Right lung (tissue), 2 donors: ENCODE measurements at regions not wholly inside any gene's neighbourhood (a gene's known extent, or its start where the extent isn't known, plus 50 kb on each side); places are given as distances from the start of the nearest gene placed in this dataset.

Experiments used
- DNase-seq, 2 donors: peaks; one replicate each; pipeline ENCODE4 v3.0.0-alpha.2; 2013

- DNase-seq, result no peak
Observed at GRCh38 chr1:184919892-184920291, 54.4 kb downstream of the NIBAN1 start.

- no peak for DNase-seq
Observed at GRCh38 chr1:184915463-184916090, 58.7 kb downstream of the NIBAN1 start.

- no peak for DNase-seq
Observed at GRCh38 chr1:184914149-184914548, 60.2 kb downstream of the NIBAN1 start.

GRCh38 chr1:184912392-184912791 is 61.9 kb downstream of the NIBAN1 start:
- no peak for DNase-seq

- DNase-seq, result no peak
Observed at GRCh38 chr1:184911830-184912229, 62.5 kb downstream of the NIBAN1 start.

GRCh38 chr1:184911103-184911745 is 63.1 kb downstream of the NIBAN1 start:
- no peak for DNase-seq

- no peak for DNase-seq
Observed at GRCh38 chr1:184910691-184911091, 63.6 kb downstream of the NIBAN1 start.

- DNase-seq, result no peak
Observed at GRCh38 chr1:184910005-184910404, 64.3 kb downstream of the NIBAN1 start.

GRCh38 chr1:184909019-184909418 is 65.3 kb downstream of the NIBAN1 start:
- DNase-seq, result no peak

- DNase-seq, result no peak
Observed at GRCh38 chr1:184908506-184908905, 65.8 kb downstream of the NIBAN1 start.

- DNase-seq, result no peak
Observed at GRCh38 chr1:184907500-184907899, 66.8 kb downstream of the NIBAN1 start.

GRCh38 chr1:184906761-184907160 is 67.5 kb downstream of the NIBAN1 start:
- DNase-seq, result no peak

- DNase-seq, result peak; percentile 31 to 42
Observed at GRCh38 chr1:184905601-184906322, 68.5 kb downstream of the NIBAN1 start.

GRCh38 chr1:184903111-184903692 is 71.1 kb downstream of the NIBAN1 start:
- no peak for DNase-seq

GRCh38 chr1:184900507-184900906 is 73.8 kb downstream of the NIBAN1 start:
- no peak for DNase-seq

GRCh38 chr1:184896000-184896399 is 78.3 kb downstream of the NIBAN1 start:
- DNase-seq, result no peak

GRCh38 chr1:184895086-184895485 is 79.2 kb downstream of the NIBAN1 start:
- no peak for DNase-seq

GRCh38 chr1:184893695-184894094 is 80.6 kb downstream of the NIBAN1 start:
- no peak for DNase-seq

- no peak for DNase-seq
Observed at GRCh38 chr1:184892116-184892515, 82.2 kb downstream of the NIBAN1 start.

- DNase-seq, result no peak
Observed at GRCh38 chr1:184891440-184891839, 82.9 kb downstream of the NIBAN1 start.

- no peak for DNase-seq
Observed at GRCh38 chr1:184890539-184890973, 83.8 kb downstream of the NIBAN1 start.

GRCh38 chr1:184889902-184890301 is 84.4 kb downstream of the NIBAN1 start:
- no peak for DNase-seq

- DNase-seq, result no peak
Observed at GRCh38 chr1:184889166-184889565, 85.1 kb downstream of the NIBAN1 start.
